Activated naive CD4-positive, alpha-beta T cell treated with anti-CD3 and anti-CD28 coated beads, Interleukin-2, amount 50 U/mL, for 72 hours (primary cell): ENCODE measurements at regions not wholly inside any gene's neighbourhood (a gene's known extent, or its start where the extent isn't known, plus 50 kb on each side); places are given as distances from the start of the nearest gene placed in this dataset.
"Not testable (repeated sequence)": the region's sequence is repeated elsewhere in the genome, so short reads cannot be mapped to it uniquely, and the experiment has no call there.

ENCODE experiments used
- ATAC-seq, 2 donors: fragments of 150-1000 bp; cut with Tn5 transposase; 2 replicates each; pipeline ENCODE4 v1.10.0; 2021; ENCODE audit warnings: mild to moderate bottlenecking in 2 of 2, moderate library complexity in 2 of 2
- DNase-seq, 2 donors: peaks; one replicate each; pipeline ENCODE4 v3.0.0; 2021 to 2022; ENCODE audit warnings: low spot score in 2 of 2
- H3K27ac Mint-ChIP-seq, 2 donors: one replicate each; pipeline ENCODE4 v1.8.0; 2022; ENCODE audit warnings: mild to moderate bottlenecking in 2 of 2, mixed read lengths in 2 of 2
- H3K36me3 Mint-ChIP-seq, 2 donors: one replicate each; pipeline ENCODE4 v1.8.0; 2022; ENCODE audit warnings: mixed read lengths in 2 of 2
- H3K9me3 Mint-ChIP-seq, 2 donors: one replicate each; pipeline ENCODE4 v1.8.0; 2022; ENCODE audit warnings: mixed read lengths in 2 of 2

DNA sequence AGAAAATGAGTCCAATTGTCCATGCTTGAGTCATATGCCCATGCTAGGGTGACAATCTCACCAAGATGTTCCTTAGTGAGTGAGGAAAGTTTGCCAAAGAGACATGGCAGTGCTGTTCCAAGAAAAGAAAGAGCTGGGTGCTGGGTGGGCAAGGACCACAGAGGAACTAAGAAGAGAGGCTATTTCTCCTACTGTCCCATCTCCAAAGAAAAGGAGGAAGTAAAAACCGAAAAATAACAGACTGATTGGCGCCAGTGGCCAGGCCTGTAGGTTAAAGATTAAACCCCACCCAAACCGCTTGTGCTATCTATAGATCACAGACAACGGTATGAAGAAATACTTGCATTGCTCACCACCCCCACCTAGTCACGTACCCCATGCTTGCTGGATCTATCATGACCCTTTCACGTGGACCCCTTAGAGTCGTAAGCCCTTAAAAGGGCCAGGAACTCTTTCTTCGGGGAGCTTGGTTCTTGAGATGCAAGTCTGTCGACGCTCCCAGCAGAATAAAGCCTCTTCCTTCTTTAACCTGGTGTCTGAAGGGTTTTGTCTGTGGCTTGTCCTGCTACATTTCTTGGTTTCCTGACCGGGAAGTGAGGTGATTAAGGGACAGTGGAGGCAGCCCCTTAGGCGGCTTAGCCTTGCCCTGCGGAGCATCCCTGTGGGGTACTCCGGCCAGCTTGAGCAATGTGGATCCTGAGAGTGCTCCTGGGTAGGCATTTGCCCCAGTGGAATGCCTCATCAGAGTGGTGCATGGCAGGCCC is 606.5 kb downstream of the UQCRFS1 start:
- Mint-ChIP-seq H3K36me3 (peaks cover 0 to 12% of the 10 kb centered on the region in 2 donors), H3K27ac (no peak overlapping the region), H3K9me3 (peaks cover 3 to 9% of the 10 kb centered on the region in 2 donors)
- ATAC-seq (no peak), DNase-seq (no peak)

DNA sequence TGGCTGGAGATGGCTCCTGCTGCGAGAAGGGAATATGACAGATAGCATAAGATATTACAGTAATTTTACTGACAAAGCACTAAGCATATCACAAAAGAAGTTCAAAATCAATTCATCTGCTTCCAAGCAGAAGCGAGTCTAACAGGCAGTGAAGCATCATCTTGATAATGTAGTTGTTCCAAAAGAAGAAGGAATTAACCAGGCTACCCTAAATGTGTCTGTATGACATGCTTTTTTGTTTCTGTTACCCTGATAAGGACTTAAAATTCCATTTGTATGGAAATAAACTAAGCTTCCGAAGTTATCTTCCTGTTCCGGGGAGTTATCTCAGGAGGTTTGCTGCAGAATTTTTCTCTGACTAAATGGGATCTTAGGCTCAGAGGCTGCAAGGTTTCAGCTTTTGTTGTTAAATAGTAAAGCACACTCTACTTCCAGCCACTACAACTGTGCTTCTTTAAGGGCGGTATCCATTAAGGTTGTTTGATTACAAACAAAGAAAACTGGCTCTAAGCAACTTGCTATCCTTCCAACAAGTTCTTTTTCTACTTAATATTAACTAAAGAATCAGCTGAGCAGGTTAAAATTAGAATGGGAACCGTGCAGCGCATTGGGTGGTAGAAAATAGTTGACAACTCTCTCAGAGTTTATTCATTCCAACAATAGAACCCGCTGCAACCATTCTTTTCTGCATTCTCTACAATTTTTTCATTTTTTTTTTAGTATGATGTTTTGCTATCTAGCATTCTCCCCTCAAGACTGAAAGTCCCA is 607.3 kb downstream of the UQCRFS1 start:
- DNase-seq: no peak
- ATAC-seq: no peak
- Mint-ChIP-seq H3K36me3 (peaks cover 0 to 12% of the 10 kb centered on the region in 2 donors), H3K9me3 (peaks cover 3 to 9% of the 10 kb centered on the region in 2 donors), H3K27ac (no peak overlapping the region)

DNA sequence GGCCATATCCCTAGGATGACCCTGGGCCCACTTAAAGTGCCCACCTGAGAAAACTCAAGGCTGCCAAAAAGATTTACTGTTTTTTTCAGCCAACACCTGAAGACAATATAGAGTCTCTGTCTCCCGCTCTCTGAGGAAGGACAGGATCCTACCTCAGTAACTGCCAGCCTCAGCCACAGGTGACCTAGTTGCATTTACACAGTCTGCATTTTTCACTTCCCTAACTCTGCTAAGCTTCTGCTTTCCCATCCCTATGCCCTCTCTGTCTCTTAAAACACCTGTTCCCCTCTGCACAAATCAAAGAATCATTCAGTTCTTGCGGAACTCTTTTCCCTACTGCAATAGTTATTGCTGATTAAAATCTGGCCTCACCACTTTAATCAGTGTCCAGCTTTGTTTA is 609.5 kb downstream of the UQCRFS1 start:
- no peak for ATAC-seq
- no peak for DNase-seq
- H3K9me3 Mint-ChIP-seq: peaks cover 3 to 9% of the 10 kb centered on the region in 2 donors
- peaks cover 0 to 12% of the 10 kb centered on the region in 2 donors for H3K36me3 Mint-ChIP-seq
- peak overlapping the region in 1 of 2 donors; percentile 3 for H3K27ac Mint-ChIP-seq

DNA sequence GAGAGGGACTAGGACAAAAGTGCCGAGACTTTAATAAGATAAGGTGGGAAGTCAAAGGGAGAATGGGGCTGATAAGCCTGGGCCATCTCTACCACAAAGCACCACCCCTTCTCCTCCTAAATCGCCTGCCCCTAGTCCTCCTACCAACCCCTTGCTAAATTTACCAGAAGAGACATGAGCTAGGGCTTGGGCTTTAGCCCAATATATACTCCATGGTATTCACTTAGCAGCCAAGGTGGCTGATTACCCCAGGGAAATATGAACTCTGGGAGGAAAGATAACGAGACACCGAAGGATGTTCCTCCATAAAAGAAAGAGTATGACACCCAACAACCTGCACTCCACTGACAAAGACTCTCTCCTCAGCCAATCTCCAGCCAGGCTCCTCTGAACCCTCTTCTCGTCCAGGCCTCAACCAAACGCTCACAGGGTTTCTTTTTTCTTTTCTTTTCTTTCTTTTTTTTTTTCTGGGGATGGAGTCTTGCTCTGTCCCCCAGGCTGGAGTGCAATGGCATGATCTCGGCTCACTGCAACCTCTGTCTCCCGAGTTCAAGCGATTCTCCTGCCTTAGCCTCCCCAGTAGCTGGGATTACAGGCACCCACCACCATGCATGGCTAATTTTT is 610.2 kb downstream of the UQCRFS1 start:
- Mint-ChIP-seq H3K36me3 (peaks cover 0 to 12% of the 10 kb centered on the region in 2 donors), H3K27ac (peak overlapping the region in 1 of 2 donors; percentile 61), H3K9me3 (peaks cover 3 to 6% of the 10 kb centered on the region in 2 donors)
- ATAC-seq: no peak
- DNase-seq: no peak

DNA sequence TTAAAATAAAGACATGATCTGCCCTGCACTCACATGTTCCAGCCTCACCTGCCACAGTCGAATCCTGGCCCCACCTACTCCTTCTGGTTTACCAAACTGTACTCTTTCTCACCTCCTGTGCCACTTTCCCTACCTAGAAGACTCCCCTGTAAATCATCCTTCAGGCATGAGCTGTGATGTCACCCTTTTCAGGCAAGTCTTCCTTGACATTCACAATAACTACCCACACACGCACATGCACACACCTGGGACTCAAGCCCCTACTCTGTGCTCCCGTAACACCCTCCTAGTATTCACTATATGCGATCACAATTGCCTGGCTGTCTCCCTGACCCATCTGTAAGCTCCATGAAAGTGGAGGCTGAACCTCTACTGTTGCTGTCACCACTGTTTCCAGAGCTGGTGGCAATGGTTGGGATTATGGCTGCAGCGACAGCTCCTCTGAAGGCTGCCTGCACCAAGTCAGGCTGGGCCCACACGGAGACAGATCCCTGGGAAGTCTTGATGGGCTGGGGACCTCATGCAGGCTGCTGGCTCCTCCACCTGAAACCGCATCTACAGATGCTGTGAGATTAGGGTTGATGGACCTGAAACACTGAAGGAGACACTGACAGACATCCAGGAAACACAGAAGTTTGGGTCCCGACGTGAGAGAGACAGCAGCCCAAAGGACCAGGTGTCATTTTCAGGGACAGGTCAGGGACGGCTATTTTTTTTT is 611.1 kb downstream of the UQCRFS1 start:
- Mint-ChIP-seq H3K9me3 (peaks cover 0 to 2% of the 10 kb centered on the region in 2 donors), H3K36me3 (peaks cover 0 to 11% of the 10 kb centered on the region in 2 donors), H3K27ac (no peak overlapping the region)
- no peak for DNase-seq
- no peak for ATAC-seq

DNA sequence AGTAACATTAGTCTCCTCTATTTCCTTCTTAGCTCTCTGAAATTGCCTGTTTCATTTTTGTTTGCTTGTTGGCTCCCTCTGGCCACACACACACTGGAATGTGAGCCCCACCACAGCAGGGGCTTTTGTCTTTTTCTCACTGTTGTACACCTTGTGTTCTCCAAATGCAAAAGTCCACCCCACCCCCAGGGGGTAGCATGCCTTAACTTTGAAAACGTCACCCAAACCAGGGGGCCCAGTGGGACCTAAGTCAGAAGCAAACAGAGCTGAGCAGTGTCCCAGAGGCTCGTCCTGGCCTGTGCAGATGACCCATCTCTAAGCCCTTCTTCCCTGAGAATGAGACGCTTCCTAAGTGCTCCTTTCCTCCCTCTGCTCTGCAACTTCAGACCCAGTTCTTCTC is 614.1 kb downstream of the UQCRFS1 start:
- DNase-seq: no peak
- peaks cover 0 to 1% of the 10 kb centered on the region in 2 donors for H3K36me3 Mint-ChIP-seq
- H3K9me3 Mint-ChIP-seq: peaks cover 5 to 13% of the 10 kb centered on the region in 2 donors
- H3K27ac Mint-ChIP-seq: peak overlapping the region in 1 of 2 donors; percentile 84
- no peak for ATAC-seq

DNA sequence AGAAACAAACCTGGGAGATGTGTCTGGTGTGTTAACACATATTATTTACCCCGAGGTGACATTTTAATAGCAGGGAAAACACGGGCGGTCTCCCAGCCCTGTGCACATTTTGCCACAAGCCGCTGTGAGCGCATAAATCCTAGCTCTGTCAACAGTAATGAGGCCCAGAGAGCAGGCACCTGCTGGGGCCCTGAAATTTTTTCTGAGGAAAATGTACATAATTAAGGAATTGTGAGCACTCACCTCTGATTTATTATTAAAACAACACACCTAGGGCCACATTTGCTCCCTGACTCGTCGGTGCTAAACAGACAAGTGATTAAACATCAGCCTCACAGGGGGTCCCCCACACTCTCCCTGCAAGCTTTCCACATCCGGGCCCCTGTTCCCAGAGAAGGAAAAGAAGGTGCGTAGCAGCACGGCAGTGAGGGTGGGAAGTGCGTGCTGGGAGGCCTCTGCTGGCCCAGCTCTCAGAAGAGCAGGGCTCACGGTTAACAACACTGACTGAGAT is 616.3 kb downstream of the UQCRFS1 start:
- H3K27ac Mint-ChIP-seq: no peak overlapping the region
- peaks cover 5 to 18% of the 10 kb centered on the region in 2 donors for H3K9me3 Mint-ChIP-seq
- DNase-seq (no peak), ATAC-seq (no peak)
- H3K36me3 Mint-ChIP-seq: no peaks in the 10 kb centered on the region

DNA sequence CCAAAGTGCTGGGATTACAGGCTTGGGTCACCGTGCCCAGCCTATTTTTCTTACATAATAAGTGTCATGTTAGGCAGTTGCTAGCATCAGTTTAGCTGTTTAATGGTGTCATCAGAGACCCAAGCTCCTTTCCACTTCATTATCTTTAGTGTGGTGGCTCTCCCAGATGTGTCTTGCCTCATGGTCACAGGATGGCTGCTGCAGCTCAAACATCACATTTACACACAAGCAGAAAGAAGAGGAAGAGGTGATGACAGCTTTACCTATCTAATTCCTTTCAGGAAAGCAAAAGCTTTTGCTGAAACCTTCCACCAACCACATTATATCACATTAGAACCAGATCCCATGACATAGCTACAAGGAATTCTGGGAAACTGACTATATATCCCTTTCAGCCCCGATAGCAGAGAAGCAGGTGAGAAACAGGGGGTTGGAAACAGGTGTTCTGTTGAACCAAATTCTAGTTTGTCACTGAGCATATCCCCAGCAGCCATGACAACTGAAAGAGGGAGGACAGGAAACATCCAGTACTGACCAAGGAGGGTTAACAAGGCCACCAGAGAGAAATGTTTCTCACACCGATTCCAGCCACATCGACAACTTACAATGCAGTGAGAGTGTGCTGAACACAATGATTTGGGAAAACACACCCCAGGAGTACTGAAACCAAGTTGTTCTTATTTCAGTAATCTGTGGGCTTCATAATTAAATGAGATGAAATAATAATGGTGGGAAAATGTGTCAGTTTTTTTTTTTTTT is 617.0 kb downstream of the UQCRFS1 start:
- Mint-ChIP-seq H3K9me3 (peaks cover 5 to 18% of the 10 kb centered on the region in 2 donors), H3K36me3 (no peaks in the 10 kb centered on the region), H3K27ac (no peak overlapping the region)
- DNase-seq: no peak
- ATAC-seq: no peak

DNA sequence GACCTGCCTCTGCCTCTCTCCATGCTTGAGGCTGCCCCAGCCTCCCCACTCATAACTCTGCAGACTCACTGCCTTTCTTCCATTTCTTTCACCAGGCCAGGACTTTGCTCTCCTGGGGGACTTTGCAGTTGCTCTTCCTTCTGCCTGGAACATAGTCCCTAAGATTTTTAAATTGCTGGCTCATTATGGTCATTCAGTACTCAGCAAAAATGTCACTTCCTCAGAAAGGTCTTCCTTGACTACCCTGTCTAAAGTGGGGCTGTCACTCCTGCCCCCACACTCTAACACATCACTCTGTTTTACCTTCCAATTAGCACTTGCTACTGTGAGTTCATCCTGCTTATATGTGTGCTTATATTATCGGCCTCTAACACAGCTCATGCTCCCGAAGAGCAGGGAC is 618.2 kb downstream of the UQCRFS1 start:
- no peaks in the 10 kb centered on the region for H3K36me3 Mint-ChIP-seq
- H3K27ac Mint-ChIP-seq: no peak overlapping the region
- no peak for DNase-seq
- peaks cover 5 to 18% of the 10 kb centered on the region in 2 donors for H3K9me3 Mint-ChIP-seq
- no peak for ATAC-seq

DNA sequence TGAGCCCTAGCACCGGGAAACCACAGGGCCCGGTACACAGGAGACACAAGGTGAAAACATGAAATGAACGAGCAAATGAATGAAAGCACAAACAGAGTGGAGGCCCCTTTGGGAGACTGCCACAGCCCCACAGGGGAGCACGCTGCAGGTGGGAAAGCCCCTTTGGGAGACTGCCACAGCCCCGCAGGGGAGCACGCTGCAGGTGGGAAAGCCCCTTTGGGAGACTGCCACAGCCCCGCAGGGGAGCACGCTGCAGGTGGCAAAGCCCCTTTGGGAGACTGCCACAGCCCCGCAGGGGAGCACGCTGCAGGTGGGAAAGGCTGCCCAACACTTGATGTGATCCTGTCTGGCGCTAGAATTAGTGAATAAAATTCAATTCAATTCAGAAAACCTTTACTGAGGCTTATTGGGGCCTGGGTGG is 623.0 kb downstream of the UQCRFS1 start:
- not testable (repeated sequence) for H3K27ac Mint-ChIP-seq, H3K36me3 Mint-ChIP-seq, DNase-seq, ATAC-seq
- H3K9me3 Mint-ChIP-seq: peaks cover 4 to 11% of the 10 kb centered on the region in 2 donors

DNA sequence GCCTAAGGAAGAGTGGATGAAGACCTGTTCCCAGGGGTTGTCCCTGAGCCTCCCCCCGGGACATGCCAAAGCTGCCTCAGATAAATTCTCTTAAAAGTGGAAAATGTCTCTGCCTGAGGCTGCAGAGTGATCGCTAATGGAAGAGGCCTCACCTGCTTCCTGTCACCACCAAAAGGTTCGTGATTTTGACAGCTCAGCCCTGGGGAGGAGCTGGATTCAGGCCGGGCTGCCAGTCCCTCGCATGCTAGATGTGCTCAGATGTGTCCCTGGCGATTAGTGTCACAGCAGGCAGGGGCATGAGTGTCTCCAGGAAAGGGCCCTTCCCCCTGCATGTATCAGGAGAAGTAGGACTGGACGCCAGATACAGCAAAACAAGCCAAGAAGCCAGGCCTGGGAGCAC is 626.5 kb downstream of the UQCRFS1 start:
- no peak for DNase-seq
- Mint-ChIP-seq H3K36me3 (no peaks in the 10 kb centered on the region), H3K9me3 (no peaks in the 10 kb centered on the region), H3K27ac (no peak overlapping the region)
- no peak for ATAC-seq

DNA sequence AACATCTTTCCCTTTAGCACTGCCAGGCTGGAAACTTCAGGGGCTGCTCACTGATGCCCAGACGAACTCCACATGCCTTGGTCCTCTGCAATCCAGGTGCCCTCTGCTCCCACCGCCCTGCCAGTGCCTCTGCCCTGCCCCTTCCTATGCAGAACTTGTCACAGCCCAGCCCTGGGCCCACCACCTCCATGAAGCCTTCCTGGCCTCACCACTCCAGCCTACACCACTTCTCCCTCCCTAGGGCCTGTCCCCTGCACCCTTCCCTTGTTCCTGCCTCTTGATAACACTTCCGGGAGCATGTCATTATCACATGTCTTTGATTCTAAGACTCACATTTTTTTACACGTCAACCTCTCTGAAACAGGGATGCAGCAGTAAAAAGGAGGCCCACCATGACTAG is 627.2 kb downstream of the UQCRFS1 start:
- no peak for DNase-seq
- no peaks in the 10 kb centered on the region for H3K9me3 Mint-ChIP-seq
- ATAC-seq: no peak
- H3K27ac Mint-ChIP-seq: no peak overlapping the region
- no peaks in the 10 kb centered on the region for H3K36me3 Mint-ChIP-seq

DNA sequence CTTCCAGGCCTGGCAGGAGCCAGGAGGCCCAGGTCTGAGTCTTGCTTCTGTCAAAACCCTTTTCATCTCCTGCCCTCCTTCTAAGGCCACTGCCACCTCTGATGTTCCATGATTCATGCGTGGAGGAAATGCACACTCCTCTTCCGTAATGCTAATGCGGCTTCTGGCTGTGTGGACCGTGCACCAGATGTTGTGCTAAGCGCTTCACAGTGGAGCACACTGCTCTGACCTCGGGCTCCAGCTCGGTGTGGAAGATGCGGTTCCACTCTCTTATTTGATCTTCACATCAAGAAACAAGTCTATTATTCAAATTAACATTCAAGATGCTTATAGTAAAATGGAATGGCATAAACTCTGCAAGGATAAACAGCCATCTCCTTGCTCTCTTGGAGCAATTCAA is 629.2 kb downstream of the UQCRFS1 start:
- no peak for DNase-seq
- H3K27ac Mint-ChIP-seq: no peak overlapping the region
- ATAC-seq: no peak
- no peaks in the 10 kb centered on the region for H3K9me3 Mint-ChIP-seq
- no peaks in the 10 kb centered on the region for H3K36me3 Mint-ChIP-seq

DNA sequence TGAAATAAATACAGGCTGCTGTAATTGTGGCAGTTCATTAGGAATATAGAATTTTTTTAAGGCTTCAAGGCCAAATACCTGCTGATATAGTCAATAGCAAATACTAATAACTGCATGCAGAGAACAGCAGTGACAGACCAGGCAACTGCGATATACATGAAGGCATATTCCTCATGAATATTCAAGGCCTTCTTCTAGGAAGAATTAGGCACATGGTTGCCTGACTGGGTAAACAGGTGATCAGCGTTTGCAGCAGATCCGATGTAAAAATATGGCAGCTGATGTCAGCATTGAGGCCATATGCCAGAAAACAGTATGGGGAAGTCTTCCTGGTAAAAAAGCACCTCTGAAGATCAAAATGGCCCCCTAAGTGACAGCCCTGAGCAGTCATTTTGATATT is 629.7 kb downstream of the UQCRFS1 start:
- Mint-ChIP-seq H3K27ac (no peak overlapping the region), H3K9me3 (no peaks in the 10 kb centered on the region), H3K36me3 (no peaks in the 10 kb centered on the region)
- DNase-seq (no peak), ATAC-seq (no peak)

DNA sequence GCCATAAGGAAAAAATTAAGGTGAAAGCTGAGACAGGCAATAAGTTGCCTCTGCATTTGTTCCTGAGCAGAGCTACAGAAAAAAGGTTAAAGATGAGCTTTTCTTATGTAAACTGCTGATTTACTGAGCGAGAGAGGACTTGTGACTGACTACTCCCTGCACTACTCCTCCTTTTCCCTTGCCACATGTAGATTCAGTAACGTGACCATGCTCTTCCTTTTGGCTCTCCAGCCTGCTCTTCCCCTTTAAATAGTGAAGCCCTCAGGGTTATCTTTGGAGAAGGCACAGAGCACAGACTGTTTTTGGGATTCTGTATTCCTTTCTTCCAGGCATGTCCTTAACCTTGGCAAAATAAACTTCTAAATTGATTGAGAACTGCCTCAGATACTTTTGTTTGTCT is 630.2 kb downstream of the UQCRFS1 start:
- no peak overlapping the region for H3K27ac Mint-ChIP-seq
- H3K36me3 Mint-ChIP-seq: no peaks in the 10 kb centered on the region

DNA sequence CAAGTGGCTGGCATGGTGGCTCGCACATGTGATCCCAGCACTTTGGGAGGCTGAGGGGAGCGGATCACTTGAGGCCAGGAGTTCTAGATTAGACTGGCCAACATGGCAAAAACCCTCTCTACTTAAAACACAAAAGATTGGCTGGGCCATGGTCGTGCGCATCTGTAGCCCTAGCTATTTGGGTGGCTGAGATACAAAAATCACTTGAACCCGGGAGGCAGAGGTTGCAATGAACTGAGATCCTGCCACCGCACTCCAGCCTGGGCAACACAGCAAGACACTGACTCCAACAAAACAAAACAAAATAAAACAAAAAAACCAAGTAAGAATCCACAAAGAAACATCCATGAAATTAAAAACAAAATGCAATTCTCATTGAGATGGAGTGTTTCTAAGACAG is 630.6 kb downstream of the UQCRFS1 start:
- ATAC-seq (no peak), DNase-seq (no peak)
- Mint-ChIP-seq H3K27ac (no peak overlapping the region), H3K36me3 (no peaks in the 10 kb centered on the region), H3K9me3 (no peaks in the 10 kb centered on the region)

More for the DNA sequence above, 630.2 kb downstream of the UQCRFS1 start:
- no peak for DNase-seq
- no peak for ATAC-seq
- no peaks in the 10 kb centered on the region for H3K9me3 Mint-ChIP-seq
